ENCODE measurements at regions not wholly inside any gene's neighbourhood (a gene's known extent, or its start where the extent isn't known, plus 50 kb on each side); places are given as distances from the start of the nearest gene placed in this dataset.

- TF ChIP-seq, protein P1, sequence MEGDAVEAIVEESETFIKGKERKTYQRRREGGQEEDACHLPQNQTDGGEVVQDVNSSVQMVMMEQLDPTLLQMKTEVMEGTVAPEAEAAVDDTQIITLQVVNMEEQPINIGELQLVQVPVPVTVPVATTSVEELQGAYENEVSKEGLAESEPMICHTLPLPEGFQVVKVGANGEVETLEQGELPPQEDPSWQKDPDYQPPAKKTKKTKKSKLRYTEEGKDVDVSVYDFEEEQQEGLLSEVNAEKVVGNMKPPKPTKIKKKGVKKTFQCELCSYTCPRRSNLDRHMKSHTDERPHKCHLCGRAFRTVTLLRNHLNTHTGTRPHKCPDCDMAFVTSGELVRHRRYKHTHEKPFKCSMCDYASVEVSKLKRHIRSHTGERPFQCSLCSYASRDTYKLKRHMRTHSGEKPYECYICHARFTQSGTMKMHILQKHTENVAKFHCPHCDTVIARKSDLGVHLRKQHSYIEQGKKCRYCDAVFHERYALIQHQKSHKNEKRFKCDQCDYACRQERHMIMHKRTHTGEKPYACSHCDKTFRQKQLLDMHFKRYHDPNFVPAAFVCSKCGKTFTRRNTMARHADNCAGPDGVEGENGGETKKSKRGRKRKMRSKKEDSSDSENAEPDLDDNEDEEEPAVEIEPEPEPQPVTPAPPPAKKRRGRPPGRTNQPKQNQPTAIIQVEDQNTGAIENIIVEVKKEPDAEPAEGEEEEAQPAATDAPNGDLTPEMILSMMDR (IDR thresholded peaks at IDR 0.05; ENCODE audit: low read depth, low read length, missing input control): no peak
- TF ChIP-seq RXRA (IDR thresholded peaks at IDR 0.05): no peak
- no peak for TF ChIP-seq FOXA1 (IDR thresholded peaks at IDR 0.05)
- no peak for TF ChIP-seq YY1 (IDR thresholded peaks at IDR 0.05)
- no peak for TF ChIP-seq FOXA2 (IDR thresholded peaks at IDR 0.05)
- no peak for TF ChIP-seq EGR1 (IDR thresholded peaks at IDR 0.05; ENCODE audit: low read depth in 2 of 2)
- TF ChIP-seq HNF4A (conservative IDR thresholded peaks at IDR 0.05): no peak
These were observed 111.1 kb downstream of the TLR5 start (continued) for GRCh38 chr1:223031733-223032601.

GRCh38 chr1:223033658-223034057, 109.4 kb downstream of the TLR5 start:
- Histone ChIP-seq H3K4me3 (ENCODE audit: low read depth in 1 of 3, low read length in 3 of 3) (no peak overlapping the region), H3K9me3 (ENCODE audit: control insufficient read depth in 4 of 4, low read length in 3 of 4) (no peaks in the 10 kb centered on the region), H3K27me3 (ENCODE audit: control insufficient read depth in 4 of 4, insufficient read depth in 4 of 4, low read length in 3 of 4) (no peaks in the 10 kb centered on the region), H3K4me1 (ENCODE audit: control insufficient read depth in 4 of 4, insufficient read depth in 4 of 4, low read length in 3 of 4) (no peaks in the 10 kb centered on the region), H3K9ac (ENCODE audit: low read depth in 1 of 2, low read length in 2 of 2) (no peak overlapping the region), H3K27ac (ENCODE audit: low read depth in 1 of 2, low read length in 2 of 2) (no peak overlapping the region), H3K36me3 (ENCODE audit: control insufficient read depth in 4 of 4, insufficient read depth in 3 of 4, low read depth in 1 of 4, low read length in 3 of 4) (no peaks in the 10 kb centered on the region)
- no peak for DNase-seq (ENCODE audit: low spot score)
- TF ChIP-seq EGR1 (IDR thresholded peaks at IDR 0.05; ENCODE audit: low read depth in 2 of 2): no peak
- no peak for TF ChIP-seq ZBTB33 (IDR thresholded peaks at IDR 0.05)
- TF ChIP-seq, protein P2, sequence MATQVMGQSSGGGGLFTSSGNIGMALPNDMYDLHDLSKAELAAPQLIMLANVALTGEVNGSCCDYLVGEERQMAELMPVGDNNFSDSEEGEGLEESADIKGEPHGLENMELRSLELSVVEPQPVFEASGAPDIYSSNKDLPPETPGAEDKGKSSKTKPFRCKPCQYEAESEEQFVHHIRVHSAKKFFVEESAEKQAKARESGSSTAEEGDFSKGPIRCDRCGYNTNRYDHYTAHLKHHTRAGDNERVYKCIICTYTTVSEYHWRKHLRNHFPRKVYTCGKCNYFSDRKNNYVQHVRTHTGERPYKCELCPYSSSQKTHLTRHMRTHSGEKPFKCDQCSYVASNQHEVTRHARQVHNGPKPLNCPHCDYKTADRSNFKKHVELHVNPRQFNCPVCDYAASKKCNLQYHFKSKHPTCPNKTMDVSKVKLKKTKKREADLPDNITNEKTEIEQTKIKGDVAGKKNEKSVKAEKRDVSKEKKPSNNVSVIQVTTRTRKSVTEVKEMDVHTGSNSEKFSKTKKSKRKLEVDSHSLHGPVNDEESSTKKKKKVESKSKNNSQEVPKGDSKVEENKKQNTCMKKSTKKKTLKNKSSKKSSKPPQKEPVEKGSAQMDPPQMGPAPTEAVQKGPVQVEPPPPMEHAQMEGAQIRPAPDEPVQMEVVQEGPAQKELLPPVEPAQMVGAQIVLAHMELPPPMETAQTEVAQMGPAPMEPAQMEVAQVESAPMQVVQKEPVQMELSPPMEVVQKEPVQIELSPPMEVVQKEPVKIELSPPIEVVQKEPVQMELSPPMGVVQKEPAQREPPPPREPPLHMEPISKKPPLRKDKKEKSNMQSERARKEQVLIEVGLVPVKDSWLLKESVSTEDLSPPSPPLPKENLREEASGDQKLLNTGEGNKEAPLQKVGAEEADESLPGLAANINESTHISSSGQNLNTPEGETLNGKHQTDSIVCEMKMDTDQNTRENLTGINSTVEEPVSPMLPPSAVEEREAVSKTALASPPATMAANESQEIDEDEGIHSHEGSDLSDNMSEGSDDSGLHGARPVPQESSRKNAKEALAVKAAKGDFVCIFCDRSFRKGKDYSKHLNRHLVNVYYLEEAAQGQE (IDR thresholded peaks at IDR 0.05): no peak
- TF ChIP-seq RAD21 (IDR thresholded peaks at IDR 0.05): no peak
- no peak for TF ChIP-seq NR2F2 (IDR thresholded peaks at IDR 0.05)
- no peak for TF ChIP-seq ATF3 (IDR thresholded peaks at IDR 0.05)
- TF ChIP-seq RXRA (IDR thresholded peaks at IDR 0.05): no peak
- TF ChIP-seq JUND (IDR thresholded peaks at IDR 0.05): no peak
- no peak for TF ChIP-seq HNF4A (conservative IDR thresholded peaks at IDR 0.05)
- TF ChIP-seq, protein P3, sequence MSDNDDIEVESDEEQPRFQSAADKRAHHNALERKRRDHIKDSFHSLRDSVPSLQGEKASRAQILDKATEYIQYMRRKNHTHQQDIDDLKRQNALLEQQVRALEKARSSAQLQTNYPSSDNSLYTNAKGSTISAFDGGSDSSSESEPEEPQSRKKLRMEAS (IDR thresholded peaks at IDR 0.05): no peak
- TF ChIP-seq TAF1 (conservative IDR thresholded peaks at IDR 0.05): no peak
- TF ChIP-seq, protein P1 (IDR thresholded peaks at IDR 0.05; ENCODE audit: low read depth, low read length, missing input control): no peak
- no peak for TF ChIP-seq SP1 (IDR thresholded peaks at IDR 0.05)
- TF ChIP-seq HNF4G (IDR thresholded peaks at IDR 0.05): no peak
- no peak for TF ChIP-seq YY1 (IDR thresholded peaks at IDR 0.05)
- WGBS: 85% methylated on average over 3 of the region's 3 CpGs
